Upper lobe of left lung (tissue), 4 donors: ENCODE measurements at regions not wholly inside any gene's neighbourhood (a gene's known extent, or its start where the extent isn't known, plus 50 kb on each side); places are given as distances from the start of the nearest gene placed in this dataset.

Experiments
- CTCF ChIP-seq, 6 experiments: fragments of 450-650 bp in 4 of 6; fragments of 200-600 bp in 2 of 6; sonication (generic) in 2 of 6; IDR thresholded peaks; one replicate each; pipeline ENCODE4 v1.5.1; 2016 to 2019; ENCODE audit warnings: antibody characterized with exemption in 6 of 6
- EP300 ChIP-seq, 4 donors: sonication (generic); formaldehyde crosslinking; IDR thresholded peaks; one replicate each; pipeline ENCODE4 v1.5.1; 2017; ENCODE audit warnings: antibody characterized with exemption in 4 of 4, control low read depth in 2 of 4
- POLR2A ChIP-seq, 4 donors: fragments of 450-650 bp; IDR thresholded peaks; one replicate each; pipeline ENCODE4 v1.5.1; 2016 to 2017; ENCODE audit warnings: antibody characterized with exemption in 4 of 4, mild to moderate bottlenecking in 2 of 4

GRCh38 chr6:130547723-130548122 is 181.9 kb downstream of the TMEM200A start:
- TF ChIP-seq CTCF (IDR thresholded peaks at IDR 0.05) (no peak), POLR2A (IDR thresholded peaks at IDR 0.05) (no peak), EP300 (IDR thresholded peaks at IDR 0.05) (no peak)
